A549 (cell line): ENCODE measurements at regions not wholly inside any gene's neighbourhood (a gene's known extent, or its start where the extent isn't known, plus 50 kb on each side); places are given as distances from the start of the nearest gene placed in this dataset.

ENCODE experiments used
- ATAC-seq, 2 experiments: fragments of 200-7000 bp in 1 of 2; fragments of >200 bp in 1 of 2; cut with Nextera tagmentation in 1 of 2; cut with Tn5 transposase in 1 of 2; 3 replicates each; pipeline versions ENCODE4 v1.8.0 to v1.9.1; 2018 to 2020; ENCODE audit warnings: mild to moderate bottlenecking in 1 of 2, moderate library complexity in 1 of 2
- CTCF ChIA-PET: fragments of 300-600 bp; sonication (Branson Sonifier 250); formaldehyde crosslinking; extraction: SDS; loops from one replicate; lab custom pipeline; 2021; ENCODE audit warnings: antibody characterized with exemption, inconsistent platforms; lab: Yijun Ruan, JAX
- POLR2A ChIA-PET: fragments of 350-600 bp; formaldehyde crosslinking; extraction: SDS; loops from one replicate; lab custom pipeline; 2021; ENCODE audit warnings: antibody characterized with exemption, inconsistent platforms; lab: Yijun Ruan, JAX
- DNase-seq, 2 experiments: peaks; one replicate each; pipeline versions ENCODE4 v3.0.0 to v3.0.0-alpha.2; 2011 to 2016; ENCODE audit warnings: low read depth in 1 of 2, low spot score in 1 of 2
- FAIRE-seq: peaks from 2 replicates; lab custom pipeline; 2011; peaks lifted over from hg19 to GRCh38; lab: Jason Lieb, UNC
- H3K27ac ChIP-seq, 2 experiments: fragments of >200 bp; sonication (Bioruptor Twin); formaldehyde crosslinking; 3 replicates each; pipeline ENCODE4 v1.5.1; 2016 to 2017
- H3K4me1 ChIP-seq: fragments of >200 bp; sonication (Bioruptor Twin); formaldehyde crosslinking; 3 replicates; pipeline ENCODE4 v1.6.1; 2016
- H3K4me2 ChIP-seq: fragments of >200 bp; sonication (Bioruptor Twin); formaldehyde crosslinking; 3 replicates; pipeline ENCODE4 v1.6.1; 2016
- H3K4me3 ChIP-seq: fragments of >200 bp; sonication (Bioruptor Twin); formaldehyde crosslinking; 3 replicates; pipeline ENCODE4 v1.5.1; 2016
- H3K9me3 ChIP-seq: fragments of >200 bp; sonication (Bioruptor Twin); formaldehyde crosslinking; 3 replicates; pipeline ENCODE4 v1.6.1; 2016
- CBX2 ChIP-seq: fragments of 200-600 bp; sonication (generic); IDR thresholded peaks from 2 replicates; pipeline ENCODE4 v1.6.1; 2016; ENCODE audit warnings: low read depth, mild to moderate bottlenecking, borderline replicate concordance
- CBX8 ChIP-seq: fragments of 200-600 bp; sonication (generic); IDR thresholded peaks from 2 replicates; pipeline ENCODE4 v1.6.1; 2016
- CEBPB ChIP-seq, 2 experiments: fragments of >200 bp in 1 of 2; sonication (Bioruptor Twin) in 1 of 2; formaldehyde crosslinking in 1 of 2; IDR thresholded peaks; 2 replicates each; pipeline ENCODE4 v1.6.1; 2012 to 2016
- CHD2 ChIP-seq: fragments of 150-350 bp; IDR thresholded peaks from 2 replicates; pipeline ENCODE4 v1.6.1; 2014; ENCODE audit warnings: low read length; ENCODE audit not compliant: partially characterized antibody
- CHD4 ChIP-seq: fragments of 200-600 bp; sonication (generic); IDR thresholded peaks from 2 replicates; pipeline ENCODE4 v1.6.1; 2016; ENCODE audit warnings: antibody characterized with exemption, mild to moderate bottlenecking, borderline replicate concordance
- ELK1 ChIP-seq: fragments of 150-350 bp; IDR thresholded peaks from 2 replicates; pipeline ENCODE4 v1.6.1; 2014; ENCODE audit warnings: low read depth, mild to moderate bottlenecking, low read length
- ESRRA ChIP-seq: fragments of 150-350 bp; IDR thresholded peaks from 2 replicates; pipeline ENCODE4 v1.6.1; 2014; ENCODE audit warnings: mild to moderate bottlenecking, low read length, borderline replicate concordance
- HES2 ChIP-seq: fragments of >200 bp; sonication (Bioruptor Twin); formaldehyde crosslinking; IDR thresholded peaks from 2 replicates; pipeline ENCODE4 v1.6.1; 2016
- HEYL ChIP-seq: fragments of 250-450 bp; sonication (Bioruptor Pico); IDR thresholded peaks from 2 replicates; pipeline ENCODE4 v1.8.0; 2021; ENCODE audit warnings: mild to moderate bottlenecking, moderate library complexity
- HOXA7 ChIP-seq: fragments of 250-450 bp; sonication (Bioruptor Pico); IDR thresholded peaks from 2 replicates; pipeline ENCODE4 v1.5.0; 2020; ENCODE audit warnings: mild to moderate bottlenecking, moderate library complexity
- HOXB13 ChIP-seq: fragments of 250-450 bp; sonication (Bioruptor Pico); IDR thresholded peaks from 2 replicates; pipeline ENCODE4 v1.5.0; 2020; ENCODE audit warnings: low read depth, mild to moderate bottlenecking, moderate library complexity
- HOXB5 ChIP-seq: fragments of 250-450 bp; sonication (Bioruptor Pico); IDR thresholded peaks from 2 replicates; pipeline ENCODE4 v1.5.0; 2020; ENCODE audit warnings: mild to moderate bottlenecking, moderate library complexity
- JUN ChIP-seq, 2 experiments: fragments of >200 bp; sonication (Bioruptor Twin); formaldehyde crosslinking; IDR thresholded peaks; 2 replicates in 1 of 2; 3 replicates in 1 of 2; pipeline ENCODE4 v1.6.1; 2016 to 2017
- JUNB ChIP-seq: fragments of >200 bp; sonication (Bioruptor Twin); formaldehyde crosslinking; IDR thresholded peaks from 2 replicates; pipeline ENCODE4 v1.6.1; 2016
- KDM1A ChIP-seq: fragments of 200-600 bp; sonication (generic); IDR thresholded peaks from 2 replicates; pipeline ENCODE4 v1.6.1; 2016; ENCODE audit warnings: low read depth, mild to moderate bottlenecking
- KDM5A ChIP-seq: fragments of 200-600 bp; sonication (generic); IDR thresholded peaks from 2 replicates; pipeline ENCODE4 v1.6.1; 2016; ENCODE audit warnings: antibody characterized with exemption, mild to moderate bottlenecking
- MAFK ChIP-seq: fragments of 450-650 bp; IDR thresholded peaks from 2 replicates; pipeline ENCODE4 v1.6.1; 2014; ENCODE audit not compliant: partially characterized antibody
- MAZ ChIP-seq: fragments of 150-350 bp; IDR thresholded peaks from 2 replicates; pipeline ENCODE4 v1.6.1; 2014; ENCODE audit warnings: antibody characterized with exemption, low read depth, low read length, borderline replicate concordance
- MYC ChIP-seq: IDR thresholded peaks from 2 replicates; pipeline ENCODE4 v1.6.1; 2012; ENCODE audit warnings: mild to moderate bottlenecking, inconsistent platforms, low read length, improper control_type of control experiment, borderline replicate concordance
- NFE2L2 ChIP-seq: fragments of 150-350 bp; conservative IDR thresholded peaks from 2 replicates; pipeline ENCODE4 v1.6.1; 2014; ENCODE audit warnings: low read length
- NPAS2 ChIP-seq: fragments of 250-450 bp; sonication (Bioruptor Pico); IDR thresholded peaks from 2 replicates; pipeline ENCODE4 v1.8.0; 2022; ENCODE audit warnings: mild to moderate bottlenecking, moderate library complexity, borderline replicate concordance
- PHF8 ChIP-seq: fragments of 200-600 bp; sonication (generic); IDR thresholded peaks from 2 replicates; pipeline ENCODE4 v1.6.1; 2016; ENCODE audit warnings: low read depth, mild to moderate bottlenecking, antibody characterized with exemption, moderate library complexity, borderline replicate concordance
- RCOR1 ChIP-seq: fragments of 150-350 bp; IDR thresholded peaks from 2 replicates; pipeline ENCODE4 v1.6.1; 2014; ENCODE audit warnings: antibody characterized with exemption, low read length, low read depth
- SMC3 ChIP-seq: fragments of >200 bp; sonication (Bioruptor Twin); formaldehyde crosslinking; IDR thresholded peaks from 3 replicates; pipeline ENCODE4 v1.6.1; 2018; ENCODE audit warnings: inconsistent platforms
- USF2 ChIP-seq: fragments of 450-650 bp; IDR thresholded peaks from 2 replicates; pipeline ENCODE4 v1.6.1; 2014; ENCODE audit warnings: antibody characterized with exemption
- ZFP36 ChIP-seq: fragments of 450-650 bp; IDR thresholded peaks from 2 replicates; pipeline ENCODE4 v1.6.1; 2014; ENCODE audit warnings: borderline replicate concordance; ENCODE audit not compliant: partially characterized antibody
- WGBS: methylation state at CpG from one replicate; pipeline ENCODE4 v1.1.6; 2017; ENCODE audit errors: missing lambda C conversion rate; 5-methylcytosine and 5-hydroxymethylcytosine counted together
- TF ChIP-seq, protein P1 (sequence below): fragments of >200 bp; sonication (Bioruptor Twin); formaldehyde crosslinking; IDR thresholded peaks from 3 replicates; pipeline ENCODE4 v1.6.1; 2016
- TF ChIP-seq, protein P2 (sequence below): IDR thresholded peaks from 2 replicates; pipeline ENCODE4 v1.6.1; 2012; ENCODE audit warnings: low read depth, borderline replicate concordance

DNA sequence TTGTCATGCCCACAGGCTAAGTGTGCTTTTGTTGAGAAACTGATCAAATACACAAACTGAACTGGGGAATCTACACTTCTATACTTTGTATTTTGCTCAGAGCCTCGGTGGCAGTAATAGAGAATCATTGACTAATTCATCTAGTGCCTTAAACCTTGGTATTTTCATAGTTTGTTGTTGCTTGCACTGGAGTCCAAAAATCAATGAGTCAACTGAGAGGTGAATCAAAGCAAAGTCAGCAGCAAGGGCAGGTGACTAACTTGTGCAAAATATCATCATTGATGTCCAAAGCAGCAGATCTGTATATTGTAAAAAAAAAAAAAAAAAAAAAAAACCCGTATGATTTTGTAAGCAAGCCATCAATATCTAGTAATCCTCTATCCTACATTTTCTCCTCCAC, 296.4 kb downstream of the MAP2K6 start:
- no peak for DNase-seq

DNA sequence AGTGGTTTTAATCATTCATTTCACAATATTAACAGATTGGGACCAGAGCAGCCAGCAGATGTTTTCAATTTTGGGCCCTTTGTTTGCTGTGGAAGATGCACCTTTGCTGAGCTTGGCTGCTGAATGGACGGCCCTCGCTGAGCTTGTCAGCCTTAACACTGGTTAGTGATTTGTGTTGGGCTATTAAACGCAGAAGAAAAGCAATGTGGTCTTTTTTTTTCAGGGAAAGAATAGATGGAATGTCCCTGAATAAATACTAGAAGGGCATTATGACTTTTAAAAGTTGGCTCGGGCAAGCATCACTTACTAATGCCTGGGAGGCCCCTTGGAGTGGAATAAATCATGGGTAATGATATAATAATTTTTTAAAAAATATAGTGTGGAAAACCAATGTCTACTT, 297.0 kb downstream of the MAP2K6 start:
- Histone ChIP-seq H3K4me1 (peaks cover 42% of the 10 kb centered on the region), H3K4me3 (no peak overlapping the region), H3K9me3 (no peaks in the 10 kb centered on the region), H3K27ac (no peak overlapping the region), H3K4me2 (no peak overlapping the region; the same call in 2 of the 3 replicates)
- DNase-seq = no peak
- CTCF ChIA-PET = interaction anchor here (0.7 kb wide), 1 partner anchor 12 kb away, joined by 3 read pairs; no protein-coding TSS in a partner anchor
- WGBS = 70% methylated on average over 4 of the region's 4 CpGs
- FAIRE-seq = no peak
- TF ChIP-seq HOXB13 (CRISPR knock-in tag) (no peak), KDM1A (no peak), ESRRA (no peak), MAZ (no peak), USF2 (no peak), RCOR1 (no peak), CBX8 (no peak)
- POLR2A ChIA-PET = no interaction called here
- no peak for ATAC-seq

More for the DNA sequence above, 296.4 kb downstream of the MAP2K6 start:
- no peak for ATAC-seq
- no peak for TF ChIP-seq NPAS2 (CRISPR knock-in tag)
- no peak for TF ChIP-seq HOXB5 (CRISPR knock-in tag)
- TF ChIP-seq ZFP36 = no peak
- TF ChIP-seq ELK1 = no peak
- TF ChIP-seq ESRRA = no peak
- no peak for TF ChIP-seq CHD2
- no peak for TF ChIP-seq HEYL (CRISPR knock-in tag)
- TF ChIP-seq SMC3 = no peak
- TF ChIP-seq CEBPB (IDR thresholded peaks at IDR 0.05) = no peak
- TF ChIP-seq HES2 = no peak
- no peak for TF ChIP-seq NFE2L2
- no peak for TF ChIP-seq HOXB13 (CRISPR knock-in tag)
- no peak for TF ChIP-seq MAFK
- TF ChIP-seq, all 56 proteins: peak for 0
- WGBS = 32% methylated on average over 2 of the region's 2 CpGs
- H3K27ac ChIP-seq = no peak overlapping the region
- no peak overlapping the region for H3K4me3 ChIP-seq
- peaks cover 42% of the 10 kb centered on the region for H3K4me1 ChIP-seq
- CTCF ChIA-PET = interaction anchor here (0.7 kb wide), 1 partner anchor 13 kb away, joined by 3 read pairs; no protein-coding TSS in a partner anchor
- POLR2A ChIA-PET = no interaction called here
- H3K4me2 ChIP-seq = peak overlapping the region; percentile 18; the same call in 2 of the 3 replicates
- no peak for FAIRE-seq
- no peaks in the 10 kb centered on the region for H3K9me3 ChIP-seq

DNA sequence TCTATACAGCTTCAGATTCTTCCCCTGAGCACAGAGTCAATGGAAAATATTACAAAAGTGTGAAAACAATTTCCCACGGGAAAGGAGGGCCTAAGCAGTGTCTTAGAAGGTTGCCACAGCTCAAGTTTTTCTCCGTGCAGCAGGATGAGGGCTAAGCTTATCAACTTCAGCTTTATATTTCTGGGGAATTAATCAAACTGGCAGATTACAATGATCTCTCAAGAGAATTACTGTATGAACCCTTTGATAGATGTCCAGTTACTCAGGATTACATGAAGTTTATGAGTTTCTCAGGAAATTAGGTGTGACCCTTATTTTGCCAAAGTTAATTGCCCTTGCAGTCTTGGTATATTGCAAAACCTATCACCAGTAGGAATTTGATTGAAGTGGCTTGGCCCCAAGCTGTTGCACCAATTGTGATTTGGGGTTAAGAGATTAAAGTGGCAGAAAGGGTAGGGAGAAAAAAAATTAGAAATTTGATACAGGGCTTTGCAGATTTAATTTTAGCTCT, 298.4 kb downstream of the MAP2K6 start:
- peak in 1 of 2 experiments; percentile 37; a peak in 2 of 6 replicates for ATAC-seq
- CTCF ChIA-PET = interaction anchor here (0.6 kb wide), 1 partner anchor 151 kb away, joined by 3 read pairs; no protein-coding TSS in a partner anchor
- FAIRE-seq = no peak
- peak in 1 of 2 experiments; percentile 27 for DNase-seq
- Histone ChIP-seq H3K27ac (peak overlapping the region; percentile 57 to 61; a peak in 5 of 6 replicates), H3K4me1 (peaks cover 42% of the 10 kb centered on the region), H3K4me3 (no peak overlapping the region), H3K4me2 (peak overlapping the region; percentile 53; the same call in 2 of the 3 replicates), H3K9me3 (no peaks in the 10 kb centered on the region)
- WGBS = 44% methylated on average over 2 of the region's 2 CpGs
- POLR2A ChIA-PET = no interaction called here
- TF ChIP-seq HOXA7 (CRISPR knock-in tag) = no peak
- TF ChIP-seq MAZ = no peak
- TF ChIP-seq CHD4 = no peak
- TF ChIP-seq CBX2 = no peak
- TF ChIP-seq USF2 = no peak
- no peak for TF ChIP-seq HOXB13 (CRISPR knock-in tag)
- no peak for TF ChIP-seq PHF8
- TF ChIP-seq KDM5A = no peak
- TF ChIP-seq JUN (IDR thresholded peaks at IDR 0.05) = no peak
- TF ChIP-seq MYC = no peak
- TF ChIP-seq, protein P1, sequence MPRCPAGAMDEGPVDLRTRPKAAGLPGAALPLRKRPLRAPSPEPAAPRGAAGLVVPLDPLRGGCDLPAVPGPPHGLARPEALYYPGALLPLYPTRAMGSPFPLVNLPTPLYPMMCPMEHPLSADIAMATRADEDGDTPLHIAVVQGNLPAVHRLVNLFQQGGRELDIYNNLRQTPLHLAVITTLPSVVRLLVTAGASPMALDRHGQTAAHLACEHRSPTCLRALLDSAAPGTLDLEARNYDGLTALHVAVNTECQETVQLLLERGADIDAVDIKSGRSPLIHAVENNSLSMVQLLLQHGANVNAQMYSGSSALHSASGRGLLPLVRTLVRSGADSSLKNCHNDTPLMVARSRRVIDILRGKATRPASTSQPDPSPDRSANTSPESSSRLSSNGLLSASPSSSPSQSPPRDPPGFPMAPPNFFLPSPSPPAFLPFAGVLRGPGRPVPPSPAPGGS = no peak
- TF ChIP-seq HEYL (CRISPR knock-in tag) = no peak
- TF ChIP-seq, protein P2, sequence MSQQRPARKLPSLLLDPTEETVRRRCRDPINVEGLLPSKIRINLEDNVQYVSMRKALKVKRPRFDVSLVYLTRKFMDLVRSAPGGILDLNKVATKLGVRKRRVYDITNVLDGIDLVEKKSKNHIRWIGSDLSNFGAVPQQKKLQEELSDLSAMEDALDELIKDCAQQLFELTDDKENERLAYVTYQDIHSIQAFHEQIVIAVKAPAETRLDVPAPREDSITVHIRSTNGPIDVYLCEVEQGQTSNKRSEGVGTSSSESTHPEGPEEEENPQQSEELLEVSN = no peak
- TF ChIP-seq KDM1A = no peak
- no peak for TF ChIP-seq JUNB
- TF ChIP-seq HOXB5 (CRISPR knock-in tag) = no peak
